Left lung (tissue), 4 donors: ENCODE measurements at regions not wholly inside any gene's neighbourhood (a gene's known extent, or its start where the extent isn't known, plus 50 kb on each side); places are given as distances from the start of the nearest gene placed in this dataset.

Experiments used
- ATAC-seq: fragments of 200-7000 bp; cut with Tn5 transposase; one replicate; pipeline ENCODE4 v1.9.1; 2020; ENCODE audit warnings: moderate library complexity
- DNase-seq, 4 donors: peaks; one replicate each; pipeline ENCODE4 v3.0.0-alpha.2; 2013 to 2020
- H3K27ac ChIP-seq, 2 donors: fragments of 200-600 bp; sonication (generic) in 1 of 2; one replicate each; pipeline versions ENCODE4 v1.5.0 to v1.8.0; 2020 to 2021
- H3K27me3 ChIP-seq, 2 donors: fragments of 200-600 bp; sonication (generic) in 1 of 2; one replicate each; pipeline versions ENCODE4 v1.5.0 to v1.8.0; 2020 to 2021
- H3K36me3 ChIP-seq, 2 donors: fragments of 200-600 bp; sonication (generic) in 1 of 2; one replicate each; pipeline versions ENCODE4 v1.5.0 to v1.8.0; 2020 to 2021
- H3K4me1 ChIP-seq, 2 donors: fragments of 200-600 bp; one replicate each; pipeline ENCODE4 v1.8.0; 2021
- H3K4me3 ChIP-seq, 2 donors: fragments of 200-600 bp; sonication (generic) in 1 of 2; one replicate each; pipeline versions ENCODE4 v1.5.0 to v1.8.0; 2020 to 2021; ENCODE audit warnings: mild to moderate bottlenecking in 1 of 2
- H3K9me3 ChIP-seq, 2 donors: fragments of 200-600 bp; sonication (generic) in 1 of 2; one replicate each; pipeline versions ENCODE4 v1.5.0 to v1.8.0; 2020 to 2021
- intact Hi-C, 2 donors: fragments of 100-400 bp; cut with DNase I; formaldehyde crosslinking; loops; one replicate each; pipeline versions ENCODE4 v1.11.2 to v1.14.2; 2022
- TF ChIP-seq, protein P1 (sequence below), 2 donors: fragments of 200-600 bp; sonication (generic) in 1 of 2; IDR thresholded peaks; one replicate each; pipeline versions ENCODE4 v1.5.0 to v1.8.0; 2021; ENCODE audit warnings: antibody characterized with exemption in 2 of 2
- donor health status: DM: no; HTN: yes; CAD: no.
- donor health status: DM: no; HTN: no; CAD: no.

DNA sequence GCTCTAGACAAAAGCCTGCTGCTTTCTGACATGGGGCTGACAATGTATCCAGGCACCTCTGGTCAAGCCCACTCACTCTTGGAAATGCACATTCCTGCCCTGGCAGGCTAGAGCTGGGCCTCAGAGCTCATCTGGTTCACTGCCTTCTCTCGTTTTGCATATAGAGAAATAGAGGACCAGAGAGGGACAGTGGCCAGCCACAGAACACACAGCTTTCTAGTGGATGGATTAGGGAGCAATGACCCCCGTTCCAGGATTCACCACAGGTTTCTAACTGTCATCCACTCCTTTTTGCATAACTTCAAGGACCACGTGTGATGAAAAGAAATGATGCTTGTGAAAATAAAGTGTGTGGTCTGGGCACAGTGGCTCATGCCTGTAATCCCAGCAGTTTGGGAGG lies 129.6 kb upstream of the IGSF21 start:
- Histone ChIP-seq H3K4me3 (no peak overlapping the region), H3K27me3 (peaks cover 0 to 42% of the 10 kb centered on the region in 2 donors), H3K4me1 (no peaks in the 10 kb centered on the region), H3K27ac (no peak overlapping the region), H3K36me3 (no peaks in the 10 kb centered on the region), H3K9me3 (no peaks in the 10 kb centered on the region)
- TF ChIP-seq, protein P1, sequence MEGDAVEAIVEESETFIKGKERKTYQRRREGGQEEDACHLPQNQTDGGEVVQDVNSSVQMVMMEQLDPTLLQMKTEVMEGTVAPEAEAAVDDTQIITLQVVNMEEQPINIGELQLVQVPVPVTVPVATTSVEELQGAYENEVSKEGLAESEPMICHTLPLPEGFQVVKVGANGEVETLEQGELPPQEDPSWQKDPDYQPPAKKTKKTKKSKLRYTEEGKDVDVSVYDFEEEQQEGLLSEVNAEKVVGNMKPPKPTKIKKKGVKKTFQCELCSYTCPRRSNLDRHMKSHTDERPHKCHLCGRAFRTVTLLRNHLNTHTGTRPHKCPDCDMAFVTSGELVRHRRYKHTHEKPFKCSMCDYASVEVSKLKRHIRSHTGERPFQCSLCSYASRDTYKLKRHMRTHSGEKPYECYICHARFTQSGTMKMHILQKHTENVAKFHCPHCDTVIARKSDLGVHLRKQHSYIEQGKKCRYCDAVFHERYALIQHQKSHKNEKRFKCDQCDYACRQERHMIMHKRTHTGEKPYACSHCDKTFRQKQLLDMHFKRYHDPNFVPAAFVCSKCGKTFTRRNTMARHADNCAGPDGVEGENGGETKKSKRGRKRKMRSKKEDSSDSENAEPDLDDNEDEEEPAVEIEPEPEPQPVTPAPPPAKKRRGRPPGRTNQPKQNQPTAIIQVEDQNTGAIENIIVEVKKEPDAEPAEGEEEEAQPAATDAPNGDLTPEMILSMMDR (IDR thresholded peaks at IDR 0.05), result no peak
- intact Hi-C loops, result no loop called here
- DNase-seq, result no peak
- ATAC-seq, result no peak

DNA sequence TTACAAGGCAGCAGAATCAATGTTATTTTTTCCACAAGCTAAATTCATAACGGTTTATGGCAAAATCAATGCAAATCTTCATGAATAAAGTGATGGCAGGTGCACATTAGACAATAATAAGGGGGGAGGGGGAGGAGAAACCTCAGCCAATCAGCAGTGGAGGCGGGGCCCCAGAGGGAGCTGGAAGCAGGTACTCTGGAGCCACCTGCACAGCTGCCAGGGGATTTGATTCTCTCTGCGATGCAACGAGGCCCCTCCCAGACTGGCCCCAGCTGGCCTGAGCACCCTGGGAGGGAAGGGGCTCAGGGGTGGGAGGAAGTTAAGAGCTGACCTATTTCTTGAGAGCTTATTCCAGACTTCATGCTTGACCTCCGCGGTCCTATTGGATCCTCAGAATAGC lies 127.8 kb upstream of the IGSF21 start:
- Histone ChIP-seq H3K9me3 (no peaks in the 10 kb centered on the region), H3K27me3 (peaks cover 0 to 40% of the 10 kb centered on the region in 2 donors), H3K36me3 (no peaks in the 10 kb centered on the region), H3K4me3 (no peak overlapping the region), H3K27ac (no peak overlapping the region), H3K4me1 (no peaks in the 10 kb centered on the region)
- ATAC-seq, result no peak
- TF ChIP-seq, protein P1 (IDR thresholded peaks at IDR 0.05), result no peak
- intact Hi-C loops, result no loop called here
- DNase-seq, result no peak

DNA sequence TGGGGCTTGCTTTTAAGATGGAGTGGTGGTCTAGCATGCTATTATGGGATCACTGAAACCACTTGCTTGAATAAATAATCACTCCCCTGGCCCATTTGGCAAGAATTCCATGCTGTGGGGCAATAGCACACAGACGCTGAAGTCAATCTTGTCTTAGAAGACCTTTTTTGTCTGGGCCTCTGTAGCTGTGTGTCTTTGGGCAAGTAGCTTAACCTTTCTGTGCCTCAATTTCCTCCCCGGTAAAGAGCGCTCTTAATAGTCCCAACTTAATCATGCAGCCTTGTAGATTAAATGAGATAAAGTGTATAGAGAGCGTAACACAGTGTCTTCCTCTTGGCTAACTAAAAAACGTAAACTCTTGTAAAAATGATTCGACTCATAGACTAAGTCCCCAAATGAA lies 125.4 kb upstream of the IGSF21 start:
- no peak overlapping the region for H3K27ac ChIP-seq
- H3K4me1 ChIP-seq, result no peaks in the 10 kb centered on the region
- intact Hi-C loops, result no loop called here
- no peak overlapping the region for H3K4me3 ChIP-seq
- H3K36me3 ChIP-seq, result no peaks in the 10 kb centered on the region
- H3K27me3 ChIP-seq, result peaks cover 0 to 30% of the 10 kb centered on the region in 2 donors
- TF ChIP-seq, protein P1 (IDR thresholded peaks at IDR 0.05), result no peak
- ATAC-seq (no peak), DNase-seq (no peak)
- H3K9me3 ChIP-seq, result no peaks in the 10 kb centered on the region

DNA sequence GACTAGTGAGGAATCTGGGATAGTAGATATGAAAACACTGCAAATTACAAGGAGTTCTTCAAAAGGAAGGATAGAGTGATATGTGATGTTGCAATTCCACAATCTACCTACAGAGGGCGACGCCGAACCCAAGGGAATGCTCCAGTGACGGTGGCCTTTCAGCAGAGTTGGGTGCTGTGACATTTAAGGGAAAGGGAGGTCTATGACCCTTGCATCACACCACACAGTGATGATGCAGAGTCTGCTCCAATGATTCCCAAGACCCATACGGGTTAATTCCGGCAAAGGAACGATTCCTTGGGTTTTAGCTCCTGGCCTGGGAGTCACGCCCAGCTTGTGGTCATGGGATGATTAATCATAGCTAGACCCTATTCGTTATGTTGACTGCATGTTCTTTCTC lies 123.0 kb upstream of the IGSF21 start:
- H3K9me3 ChIP-seq, result no peaks in the 10 kb centered on the region
- no peak overlapping the region for H3K4me3 ChIP-seq
- TF ChIP-seq, protein P1 (IDR thresholded peaks at IDR 0.05), result peak; percentile 31 to 56
- peaks cover 0 to 34% of the 10 kb centered on the region in 2 donors for H3K27me3 ChIP-seq
- H3K4me1 ChIP-seq, result no peaks in the 10 kb centered on the region
- intact Hi-C loops, result no loop called here
- DNase-seq, result no peak
- peak; percentile 35 for ATAC-seq
- H3K36me3 ChIP-seq, result no peaks in the 10 kb centered on the region
- H3K27ac ChIP-seq, result no peak overlapping the region

DNA sequence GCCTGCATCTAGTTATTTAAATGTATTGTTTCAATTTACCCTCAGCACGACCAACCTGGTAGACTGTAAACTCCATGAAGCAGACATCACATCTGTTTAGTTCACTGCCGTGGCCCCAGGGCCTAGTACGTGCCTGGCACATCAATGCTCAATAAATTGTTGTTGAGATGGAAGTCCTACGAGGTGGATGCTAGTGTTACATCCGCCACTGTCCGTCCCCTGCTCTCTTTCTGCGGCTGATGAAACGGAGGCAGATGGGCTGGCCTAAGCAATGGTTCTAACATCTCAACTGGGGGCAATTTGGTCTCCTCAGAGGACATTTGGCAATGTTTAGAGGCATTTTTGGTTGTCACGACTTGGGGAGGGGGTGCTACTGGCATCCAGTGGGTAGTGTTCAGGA lies 121.4 kb upstream of the IGSF21 start:
- intact Hi-C loops, result no loop called here
- ATAC-seq, result no peak

More for the DNA sequence above, 121.4 kb upstream of the IGSF21 start:
- H3K27me3 ChIP-seq, result peaks cover 0 to 27% of the 10 kb centered on the region in 2 donors
- TF ChIP-seq, protein P1 (IDR thresholded peaks at IDR 0.05), result no peak
- no peaks in the 10 kb centered on the region for H3K4me1 ChIP-seq
- no peaks in the 10 kb centered on the region for H3K36me3 ChIP-seq
- H3K9me3 ChIP-seq, result no peaks in the 10 kb centered on the region
- H3K27ac ChIP-seq, result no peak overlapping the region
- no peak overlapping the region for H3K4me3 ChIP-seq
- DNase-seq, result no peak
